LoVo (cell line): ENCODE measurements at regions not wholly inside any gene's neighbourhood (a gene's known extent, or its start where the extent isn't known, plus 50 kb on each side); places are given as distances from the start of the nearest gene placed in this dataset.
"Not testable (repeated sequence)": the region's sequence is repeated elsewhere in the genome, so short reads cannot be mapped to it uniquely, and the experiment has no call there.

ENCODE experiments used
- DNase-seq: peaks from one replicate; pipeline ENCODE4 v3.0.0-alpha.2; 2016; ENCODE audit warnings: low spot score

GRCh38 chr2:147273106-147273505, 571.7 kb upstream of the ACVR2A start:
- no peak for DNase-seq

GRCh38 chr2:147269581-147269980, 575.2 kb upstream of the ACVR2A start:
- DNase-seq = not testable (repeated sequence)

- DNase-seq = no peak
These were observed 584.6 kb upstream of the ACVR2A start for GRCh38 chr2:147260241-147260640.

GRCh38 chr2:147255812-147256211, 589.0 kb upstream of the ACVR2A start:
- DNase-seq = no peak

GRCh38 chr2:147250652-147251356, 594.0 kb upstream of the ACVR2A start:
- DNase-seq = no peak

- DNase-seq = no peak
These were observed 597.1 kb upstream of the ACVR2A start for GRCh38 chr2:147247749-147248148.

GRCh38 chr2:147242445-147242844, 602.4 kb upstream of the ACVR2A start:
- DNase-seq = no peak

- DNase-seq = no peak
These were observed 608.2 kb upstream of the ACVR2A start for GRCh38 chr2:147236601-147237000.

- DNase-seq = no peak
These were observed 612.6 kb upstream of the ACVR2A start for GRCh38 chr2:147232225-147232669.

- DNase-seq = no peak
These were observed 613.2 kb upstream of the ACVR2A start for GRCh38 chr2:147231607-147232006.

GRCh38 chr2:147231081-147231480, 613.7 kb upstream of the ACVR2A start:
- DNase-seq = no peak

GRCh38 chr2:147227313-147227712, 617.5 kb upstream of the ACVR2A start:
- no peak for DNase-seq

- DNase-seq = no peak
These were observed 620.8 kb upstream of the ACVR2A start for GRCh38 chr2:147224070-147224469.

GRCh38 chr2:147223553-147224060, 621.2 kb upstream of the ACVR2A start:
- DNase-seq = no peak

GRCh38 chr2:147223119-147223518, 621.7 kb upstream of the ACVR2A start:
- DNase-seq = no peak

- no peak for DNase-seq
These were observed 622.3 kb upstream of the ACVR2A start for GRCh38 chr2:147222506-147222905.

- no peak for DNase-seq
These were observed 629.9 kb upstream of the ACVR2A start for GRCh38 chr2:147214914-147215313.

- DNase-seq = no peak
These were observed 633.3 kb upstream of the ACVR2A start for GRCh38 chr2:147211484-147211883.

GRCh38 chr2:147204102-147204501, 640.7 kb upstream of the ACVR2A start:
- DNase-seq = peak; percentile 5

- no peak for DNase-seq
These were observed 646.1 kb upstream of the ACVR2A start for GRCh38 chr2:147198651-147199171.

GRCh38 chr2:147197754-147198483, 646.9 kb upstream of the ACVR2A start:
- no peak for DNase-seq

- DNase-seq = peak; percentile 5
These were observed 662.6 kb upstream of the ACVR2A start for GRCh38 chr2:147182260-147182659.
